ENCODE measurements at regions not wholly inside any gene's neighbourhood (a gene's known extent, or its start where the extent isn't known, plus 50 kb on each side); places are given as distances from the start of the nearest gene placed in this dataset.

GRCh38 chr1:5508669-5509330 lies 483.4 kb downstream of the NPHP4 start:
- POLR2A ChIA-PET = no interaction called here

GRCh38 chr1:5507340-5507739 lies 484.9 kb downstream of the NPHP4 start:
- no peak for TF ChIP-seq CTCF (IDR thresholded peaks at IDR 0.05)
- CTCF ChIA-PET = interaction anchor here (7.0 kb wide), 1 partner anchor 238 kb away, joined by 42 read pairs; no protein-coding TSS in a partner anchor
- Mint-ChIP-seq H3K4me1 (ENCODE audit: low read depth) (no peaks in the 10 kb centered on the region), H3K9me3 (no peaks in the 10 kb centered on the region), H3K4me3 (no peak overlapping the region), H3K27me3 (peaks cover 2% of the 10 kb centered on the region), H3K27ac (no peak overlapping the region), H3K36me3 (ENCODE audit: low read depth) (no peaks in the 10 kb centered on the region)
- POLR2A ChIA-PET = no interaction called here
- DNase-seq (no peak), ATAC-seq (no peak)
- intact Hi-C loops (cut with micrococcal nuclease) = no loop called here

More at GRCh38 chr1:5508669-5509330, 483.4 kb downstream of the NPHP4 start:
- TF ChIP-seq CTCF (IDR thresholded peaks at IDR 0.05) = no peak
- H3K36me3 Mint-ChIP-seq (ENCODE audit: low read depth) = no peaks in the 10 kb centered on the region
- no peaks in the 10 kb centered on the region for H3K9me3 Mint-ChIP-seq
- H3K4me1 Mint-ChIP-seq (ENCODE audit: low read depth) = no peaks in the 10 kb centered on the region
- no peak overlapping the region for H3K4me3 Mint-ChIP-seq
- no peak overlapping the region for H3K27ac Mint-ChIP-seq
- DNase-seq = no peak
- intact Hi-C loops (cut with micrococcal nuclease) = no loop called here
- ATAC-seq = no peak
- CTCF ChIA-PET = interaction anchor here (1.5 to 7.0 kb wide), 4 partner anchors 13 to 465 kb away, joined by 5 to 42 read pairs (median 6); no protein-coding TSS in a partner anchor
- H3K27me3 Mint-ChIP-seq = peaks cover 2% of the 10 kb centered on the region

- no peaks in the 10 kb centered on the region for H3K36me3 Mint-ChIP-seq (ENCODE audit: low read depth)
- ATAC-seq = no peak
- H3K4me3 Mint-ChIP-seq = no peak overlapping the region
- ChIA-PET POLR2A (interaction anchor here (0.6 kb wide), 1 partner anchor 289 kb away, joined by 4 read pairs; no protein-coding TSS in a partner anchor), CTCF (interaction anchor here (4.8 kb wide), 1 partner anchor 9 kb away, joined by 25 read pairs; no protein-coding TSS in a partner anchor)
- DNase-seq = no peak
- no peaks in the 10 kb centered on the region for H3K9me3 Mint-ChIP-seq
- H3K4me1 Mint-ChIP-seq (ENCODE audit: low read depth) = no peaks in the 10 kb centered on the region
- TF ChIP-seq CTCF (IDR thresholded peaks at IDR 0.05) = no peak
- intact Hi-C loops (cut with micrococcal nuclease) = no loop called here
- H3K27ac Mint-ChIP-seq = no peak overlapping the region
- H3K27me3 Mint-ChIP-seq = peaks cover 2% of the 10 kb centered on the region
Measured at GRCh38 chr1:5506634-5507033, 485.6 kb downstream of the NPHP4 start.

- intact Hi-C loops (cut with micrococcal nuclease) = no loop called here
- ATAC-seq (no peak), DNase-seq (no peak)
- Mint-ChIP-seq H3K36me3 (ENCODE audit: low read depth) (no peaks in the 10 kb centered on the region), H3K4me3 (no peak overlapping the region), H3K27ac (no peak overlapping the region), H3K4me1 (ENCODE audit: low read depth) (no peaks in the 10 kb centered on the region), H3K27me3 (peaks cover 2% of the 10 kb centered on the region), H3K9me3 (no peaks in the 10 kb centered on the region)
- ChIA-PET CTCF (interaction anchor here (4.8 kb wide), 1 partner anchor 9 kb away, joined by 25 read pairs; no protein-coding TSS in a partner anchor), POLR2A (interaction anchor here (0.6 kb wide), 1 partner anchor 290 kb away, joined by 4 read pairs; no protein-coding TSS in a partner anchor)
- TF ChIP-seq CTCF (IDR thresholded peaks at IDR 0.05) = no peak
Measured at GRCh38 chr1:5505944-5506343, 486.3 kb downstream of the NPHP4 start.

GRCh38 chr1:5504364-5504740 lies 487.9 kb downstream of the NPHP4 start:
- no peak for TF ChIP-seq CTCF (IDR thresholded peaks at IDR 0.05)
- ATAC-seq (no peak), DNase-seq (no peak)
- Mint-ChIP-seq H3K4me1 (ENCODE audit: low read depth) (no peaks in the 10 kb centered on the region), H3K27ac (no peak overlapping the region), H3K4me3 (no peak overlapping the region), H3K36me3 (ENCODE audit: low read depth) (no peaks in the 10 kb centered on the region), H3K27me3 (no peaks in the 10 kb centered on the region), H3K9me3 (no peaks in the 10 kb centered on the region)
- intact Hi-C loops (cut with micrococcal nuclease) = no loop called here
- CTCF ChIA-PET = interaction anchor here (1.7 to 4.8 kb wide), 2 partner anchors 11 to 242 kb away, joined by 4 to 25 read pairs; no protein-coding TSS in a partner anchor
- POLR2A ChIA-PET = no interaction called here

Measured in activated CD8-positive, alpha-beta T cell treated with anti-CD3 and anti-CD28 coated beads for 36 hours (primary cell).